Activated gamma-delta T cell (primary cell): ENCODE measurements at regions not wholly inside any gene's neighbourhood (a gene's known extent, or its start where the extent isn't known, plus 50 kb on each side); places are given as distances from the start of the nearest gene placed in this dataset.

Experiments used
- DNase-seq: peaks from one replicate; lab custom pipeline; 2025; lab: John Stamatoyannopoulos, UW

- no peak for DNase-seq
These were observed 52.7 kb upstream of the ALK start for GRCh38 chr2:29974086-29974485.

GRCh38 chr2:29977284-29977683 is 55.9 kb upstream of the ALK start:
- no peak for DNase-seq

- DNase-seq, result no peak
These were observed 60.0 kb upstream of the ALK start for GRCh38 chr2:29981402-29981801.

GRCh38 chr2:29983308-29983707 is 61.9 kb upstream of the ALK start:
- no peak for DNase-seq

DNA sequence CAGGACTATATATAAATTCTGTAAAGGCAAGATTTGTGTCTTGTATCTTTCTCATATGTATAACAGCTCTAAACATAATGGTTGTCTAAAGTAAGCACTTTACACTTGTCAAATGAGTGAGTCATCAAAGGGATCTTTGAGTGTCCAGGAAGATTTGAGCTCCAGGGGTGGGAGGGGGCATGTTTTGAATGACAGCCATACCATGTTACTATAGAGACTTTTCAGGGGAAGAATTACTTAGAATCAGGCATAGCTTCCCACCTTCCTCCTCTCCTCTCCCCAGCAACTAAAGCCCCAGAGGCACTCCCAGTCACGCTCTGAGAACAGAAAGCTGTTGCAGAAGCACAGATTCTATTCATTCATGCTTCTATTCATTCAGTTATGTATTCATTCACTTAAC is 65.8 kb upstream of the ALK start:
- DNase-seq, result no peak

DNA sequence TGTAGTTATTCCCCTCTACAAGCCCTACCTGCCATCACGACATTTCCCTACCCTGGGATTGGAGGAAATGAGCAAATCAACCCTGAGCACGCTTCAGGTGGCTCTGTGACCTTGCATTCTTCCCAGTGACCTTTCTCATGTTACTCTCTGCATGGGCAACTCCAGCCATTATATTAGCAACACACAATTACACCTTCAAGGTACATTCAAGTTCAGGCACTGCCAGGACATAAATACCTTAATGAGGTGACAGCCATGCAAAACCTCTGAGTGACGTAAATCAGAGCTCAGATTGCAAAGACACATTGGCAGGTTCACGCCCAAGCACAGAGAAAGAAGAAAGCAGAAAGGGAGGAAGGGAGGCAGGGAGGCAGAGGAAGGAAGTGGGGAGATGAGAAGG is 68.7 kb upstream of the ALK start:
- DNase-seq, result no peak

DNA sequence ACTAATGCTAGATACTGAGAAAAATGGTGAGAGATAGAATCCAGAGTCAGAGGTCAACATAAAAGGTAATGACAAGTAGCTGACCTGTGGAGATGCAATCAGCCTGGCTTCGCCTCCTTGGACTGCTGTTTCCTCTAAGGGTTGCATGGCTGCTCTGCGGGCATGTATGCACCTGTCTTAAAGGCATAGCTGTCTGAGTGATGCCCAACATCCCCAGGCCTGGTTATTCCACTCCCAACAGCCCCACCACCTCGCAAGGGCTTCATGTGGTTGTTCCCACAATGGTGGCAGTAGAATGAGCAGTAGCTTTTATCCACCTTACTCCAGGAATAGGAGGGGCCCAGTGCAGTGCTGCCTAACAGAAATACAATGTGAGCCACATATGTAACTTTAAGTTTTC is 69.7 kb upstream of the ALK start:
- DNase-seq, result no peak

- no peak for DNase-seq
These were observed 73.9 kb upstream of the ALK start for GRCh38 chr2:29995241-29995640.

DNA sequence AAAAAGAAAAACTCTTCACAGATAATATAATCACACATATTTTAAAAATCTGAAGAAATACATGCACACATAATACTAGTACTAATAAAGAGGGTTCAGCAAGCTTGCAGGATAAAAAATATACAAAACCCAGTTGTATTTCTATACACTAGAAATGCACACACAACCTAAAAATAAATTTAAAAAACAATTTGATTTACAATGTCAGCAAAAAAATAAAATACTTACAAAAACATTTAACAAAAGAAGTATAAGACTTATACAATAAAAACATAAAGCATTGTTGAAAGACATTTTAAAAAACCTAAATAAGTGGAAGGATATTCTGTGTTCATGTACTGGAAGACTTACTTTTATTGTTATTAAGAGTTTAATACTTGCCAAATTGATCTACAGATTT is 81.7 kb upstream of the ALK start:
- no peak for DNase-seq

GRCh38 chr2:30022444-30023071 is 101.2 kb upstream of the ALK start:
- no peak for DNase-seq

DNA sequence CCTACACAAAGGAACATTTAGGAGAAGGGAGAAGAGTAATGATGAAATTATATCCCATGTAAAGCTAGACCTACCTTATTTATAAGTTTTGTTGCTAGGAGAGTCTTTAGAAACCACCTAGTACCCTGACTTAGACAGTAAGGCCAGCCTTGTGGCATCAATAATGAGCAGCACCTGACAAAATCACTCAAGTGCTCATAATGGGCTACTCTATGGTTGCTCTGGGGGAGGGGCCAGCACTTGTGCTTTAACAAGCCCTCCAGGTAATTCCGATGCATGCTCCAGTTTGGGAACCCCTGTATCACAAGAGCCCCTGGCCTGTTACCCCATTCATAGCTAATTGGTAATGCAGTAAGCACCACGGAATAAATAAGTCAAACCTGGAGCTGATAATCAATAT is 102.9 kb upstream of the ALK start:
- DNase-seq, result no peak

DNA sequence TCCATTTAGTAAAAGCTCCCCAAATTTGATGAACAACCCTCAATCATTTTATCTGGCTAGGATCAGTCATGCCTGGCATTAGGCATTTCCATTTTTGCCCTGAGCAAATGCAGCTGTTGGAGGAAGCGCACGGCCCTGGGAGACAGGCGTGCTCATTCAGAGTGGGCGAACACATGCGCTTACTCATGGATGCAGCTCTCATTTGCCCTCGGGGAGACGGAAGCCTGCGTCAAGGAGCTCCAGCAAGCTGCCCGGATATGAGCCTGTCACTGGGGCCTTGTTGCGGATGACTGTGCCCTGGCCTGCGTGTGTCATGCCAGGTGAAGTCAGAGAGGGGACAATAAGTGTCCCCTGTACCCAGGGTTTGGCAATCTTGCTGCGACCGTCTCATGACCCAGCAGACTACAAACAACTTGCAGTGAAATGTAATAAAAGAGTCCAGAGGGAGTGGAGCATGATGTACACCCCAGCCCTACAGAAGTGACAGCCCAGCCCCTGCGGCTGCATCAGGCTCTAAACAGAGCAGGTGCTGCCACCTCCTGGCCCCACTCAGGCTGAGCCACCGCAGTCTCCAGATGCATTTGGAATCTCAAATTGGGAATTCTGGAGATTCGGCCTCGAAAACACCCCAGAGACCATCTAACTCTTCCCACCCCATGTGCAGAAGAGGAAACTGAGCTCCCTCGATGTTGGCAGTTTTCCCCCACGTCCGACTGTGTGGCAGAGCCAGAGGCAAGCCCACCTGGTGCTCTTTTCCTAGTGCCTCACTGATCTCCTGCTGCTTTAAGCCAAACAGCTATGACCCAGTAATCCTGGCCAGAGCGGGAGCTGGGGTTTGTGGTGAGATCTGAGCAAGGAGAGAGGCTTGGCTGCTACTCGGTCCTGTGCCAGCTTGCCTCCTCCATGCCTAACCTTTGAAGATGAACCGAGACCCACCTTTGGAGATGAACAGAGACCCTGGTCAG is 105.0 kb upstream of the ALK start:
- DNase-seq, result peak; percentile 4

GRCh38 chr2:30029804-30030203 is 108.4 kb upstream of the ALK start:
- DNase-seq, result no peak

DNA sequence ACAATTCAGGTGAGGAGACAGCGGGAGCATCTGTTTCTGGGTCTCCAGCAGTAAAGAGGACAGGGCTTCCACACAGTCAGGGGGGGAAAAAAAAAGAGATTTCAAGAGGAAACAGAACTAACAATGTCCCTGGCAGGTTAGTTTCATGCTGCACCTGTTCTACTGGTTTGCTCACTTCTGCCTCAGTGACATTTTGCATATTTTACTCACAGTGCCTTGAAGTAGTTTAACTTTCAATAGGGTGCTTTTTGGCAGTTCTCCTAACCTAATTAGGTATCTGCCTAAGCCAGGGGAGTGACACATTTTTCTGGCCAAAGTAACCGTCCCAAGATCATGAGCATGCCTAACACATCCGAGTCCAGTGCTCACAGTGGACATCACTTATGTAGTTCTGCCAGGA is 109.0 kb upstream of the ALK start:
- DNase-seq, result no peak

DNA sequence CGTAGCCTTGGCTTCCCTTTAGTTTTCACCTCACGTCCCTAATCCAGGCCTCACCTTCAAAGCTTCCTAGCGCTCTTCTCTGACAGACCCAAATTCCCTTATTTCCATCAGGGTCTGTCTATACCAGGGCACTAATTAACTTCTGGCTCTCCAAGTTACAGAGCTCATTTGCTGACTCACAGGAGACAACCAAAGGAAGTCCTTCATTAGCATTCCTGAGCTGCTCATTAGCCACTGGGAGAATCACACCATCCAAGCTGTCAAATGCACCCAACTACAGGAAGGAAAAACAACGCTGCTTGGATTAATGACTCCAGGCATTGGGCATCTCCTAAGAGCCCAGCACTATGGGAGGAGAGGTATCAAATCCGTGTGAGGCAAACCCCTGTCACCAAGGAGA is 109.8 kb upstream of the ALK start:
- no peak for DNase-seq

GRCh38 chr2:30034052-30034775 is 112.6 kb upstream of the YPEL5 start:
- DNase-seq, result no peak

DNA sequence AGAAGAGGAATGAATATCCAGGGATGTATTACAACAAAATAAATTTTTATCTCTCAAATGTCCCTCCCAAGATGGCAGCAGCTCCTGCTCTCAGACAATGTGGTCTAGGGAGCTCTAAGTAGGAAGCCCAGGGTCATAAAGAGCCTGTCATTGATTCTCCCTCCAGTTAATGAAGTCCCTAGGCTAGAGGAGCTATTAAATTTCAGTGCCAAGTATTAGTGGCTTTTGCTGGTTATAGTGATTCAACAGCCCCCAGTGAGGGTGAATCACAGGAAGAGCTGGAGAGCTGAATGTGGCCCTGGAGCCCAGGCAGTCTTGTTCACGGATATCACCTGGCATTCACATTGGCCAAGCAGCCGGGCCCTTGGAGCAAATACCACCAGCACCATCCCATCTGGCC is 109.8 kb upstream of the YPEL5 start:
- DNase-seq, result no peak

DNA sequence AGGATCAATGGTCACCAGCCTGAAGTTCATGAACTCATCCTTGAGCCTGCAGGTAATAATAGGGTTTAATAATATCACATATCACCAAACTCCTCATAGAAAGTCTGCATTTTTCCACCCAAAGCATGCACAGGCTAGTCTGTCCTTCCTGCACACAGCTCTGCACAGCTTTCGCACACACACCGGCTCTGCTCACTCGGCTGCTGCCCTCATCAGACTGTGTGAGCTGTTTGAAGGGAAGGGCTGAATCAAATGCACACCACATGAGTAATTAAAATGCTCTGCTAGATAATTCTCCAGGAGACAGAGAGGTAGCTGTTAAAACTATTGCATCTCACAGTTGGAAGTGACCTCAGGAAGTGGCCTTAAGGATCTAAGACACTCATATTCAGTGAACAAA is 108.4 kb upstream of the YPEL5 start:
- no peak for DNase-seq

GRCh38 chr2:30039101-30039500 is 107.7 kb upstream of the YPEL5 start:
- DNase-seq, result no peak

DNA sequence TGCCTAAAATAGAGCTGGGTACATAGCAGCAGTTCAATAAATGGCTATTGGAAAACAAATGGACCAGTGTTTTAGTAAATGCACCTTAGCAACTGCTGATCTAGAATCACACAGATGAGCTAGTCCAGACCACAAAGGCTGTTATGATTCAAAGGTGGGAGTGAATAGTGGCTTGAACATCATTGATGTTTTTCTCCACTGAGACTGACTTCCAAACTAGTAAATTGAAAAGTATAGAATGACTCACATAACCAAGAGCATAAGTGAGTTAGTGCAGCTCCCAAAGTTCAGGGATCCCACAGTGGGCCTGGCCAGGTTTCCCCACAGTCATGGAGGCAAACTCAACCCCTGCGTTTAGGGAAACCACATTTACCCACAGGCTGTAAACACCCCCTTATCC is 106.7 kb upstream of the YPEL5 start:
- DNase-seq, result no peak

GRCh38 chr2:30041884-30042283 is 104.9 kb upstream of the YPEL5 start:
- DNase-seq, result no peak

DNA sequence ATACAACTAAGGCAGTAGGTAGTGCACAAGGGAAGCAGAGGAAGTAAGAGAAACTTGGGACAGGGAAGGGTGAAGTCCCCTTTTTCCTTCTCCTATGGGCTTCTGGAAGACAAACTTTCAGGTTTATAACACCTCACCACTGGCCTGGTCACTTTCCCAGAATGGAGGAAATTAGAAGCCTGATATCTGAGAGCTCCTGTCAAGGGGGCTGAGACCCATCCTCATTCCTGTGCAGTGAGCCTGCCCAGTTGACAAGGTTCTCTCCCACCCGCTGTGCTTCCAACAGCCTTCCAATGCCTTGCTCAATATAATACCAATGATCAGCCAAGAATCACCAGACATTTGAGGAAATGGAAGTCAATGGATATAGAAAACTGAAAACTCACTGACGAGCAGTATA is 100.4 kb upstream of the YPEL5 start:
- DNase-seq, result no peak

DNA sequence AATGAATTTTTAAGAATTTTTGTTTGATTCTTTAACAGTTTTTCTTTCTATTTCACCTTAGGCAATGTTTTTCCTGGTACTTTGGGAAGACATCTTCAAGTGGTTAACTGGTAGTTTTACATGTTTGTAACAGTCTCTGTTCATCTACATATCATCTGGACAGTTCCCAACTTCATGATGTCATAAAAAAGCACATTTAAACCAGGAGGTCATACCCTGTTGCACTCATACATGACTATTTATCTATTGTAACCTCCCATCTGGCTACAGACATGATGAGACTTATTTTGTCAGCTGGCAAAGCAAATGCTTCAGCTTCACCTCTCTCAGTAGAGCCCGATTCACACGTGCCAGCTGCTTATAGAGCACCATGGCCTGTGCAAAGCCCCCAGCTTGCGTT is 99.8 kb upstream of the YPEL5 start:
- no peak for DNase-seq
